Astrocyte of the cerebellum (primary cell): ENCODE measurements at regions not wholly inside any gene's neighbourhood (a gene's known extent, or its start where the extent isn't known, plus 50 kb on each side); places are given as distances from the start of the nearest gene placed in this dataset.

Experiments used
- DNase-seq: peaks from one replicate; pipeline ENCODE4 v3.0.0-alpha.2; 2011; ENCODE audit warnings: low read depth
- H3K4me3 ChIP-seq: 2 replicates; pipeline ENCODE4 v1.5.1; 2011; ENCODE audit warnings: mild to moderate bottlenecking, low read depth, low read length, moderate library complexity
- in situ Hi-C: cut with HindIII; loops from 2 replicates; pipeline ENCODE4 v1.10.0; 2017; ENCODE audit warnings: low sequenced_read_pairs
- TF ChIP-seq, protein P1 (sequence below): IDR thresholded peaks from 2 replicates; pipeline ENCODE4 v1.5.1; 2012; ENCODE audit warnings: low read length, low read depth, moderate library complexity, mild to moderate bottlenecking; ENCODE audit errors: missing control alignments

- DNase-seq = no peak
- TF ChIP-seq, protein P1, sequence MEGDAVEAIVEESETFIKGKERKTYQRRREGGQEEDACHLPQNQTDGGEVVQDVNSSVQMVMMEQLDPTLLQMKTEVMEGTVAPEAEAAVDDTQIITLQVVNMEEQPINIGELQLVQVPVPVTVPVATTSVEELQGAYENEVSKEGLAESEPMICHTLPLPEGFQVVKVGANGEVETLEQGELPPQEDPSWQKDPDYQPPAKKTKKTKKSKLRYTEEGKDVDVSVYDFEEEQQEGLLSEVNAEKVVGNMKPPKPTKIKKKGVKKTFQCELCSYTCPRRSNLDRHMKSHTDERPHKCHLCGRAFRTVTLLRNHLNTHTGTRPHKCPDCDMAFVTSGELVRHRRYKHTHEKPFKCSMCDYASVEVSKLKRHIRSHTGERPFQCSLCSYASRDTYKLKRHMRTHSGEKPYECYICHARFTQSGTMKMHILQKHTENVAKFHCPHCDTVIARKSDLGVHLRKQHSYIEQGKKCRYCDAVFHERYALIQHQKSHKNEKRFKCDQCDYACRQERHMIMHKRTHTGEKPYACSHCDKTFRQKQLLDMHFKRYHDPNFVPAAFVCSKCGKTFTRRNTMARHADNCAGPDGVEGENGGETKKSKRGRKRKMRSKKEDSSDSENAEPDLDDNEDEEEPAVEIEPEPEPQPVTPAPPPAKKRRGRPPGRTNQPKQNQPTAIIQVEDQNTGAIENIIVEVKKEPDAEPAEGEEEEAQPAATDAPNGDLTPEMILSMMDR = no peak
- H3K4me3 ChIP-seq = no peak overlapping the region
- in situ Hi-C loops = no loop called here
These were observed 99.1 kb upstream of the ARHGEF3 start for GRCh38 chr3:56900801-56901200.

GRCh38 chr3:56899851-56900250 is 98.1 kb upstream of the ARHGEF3 start:
- TF ChIP-seq, protein P1 = no peak
- no peak overlapping the region for H3K4me3 ChIP-seq
- no peak for DNase-seq
- in situ Hi-C loops = no loop called here

DNA sequence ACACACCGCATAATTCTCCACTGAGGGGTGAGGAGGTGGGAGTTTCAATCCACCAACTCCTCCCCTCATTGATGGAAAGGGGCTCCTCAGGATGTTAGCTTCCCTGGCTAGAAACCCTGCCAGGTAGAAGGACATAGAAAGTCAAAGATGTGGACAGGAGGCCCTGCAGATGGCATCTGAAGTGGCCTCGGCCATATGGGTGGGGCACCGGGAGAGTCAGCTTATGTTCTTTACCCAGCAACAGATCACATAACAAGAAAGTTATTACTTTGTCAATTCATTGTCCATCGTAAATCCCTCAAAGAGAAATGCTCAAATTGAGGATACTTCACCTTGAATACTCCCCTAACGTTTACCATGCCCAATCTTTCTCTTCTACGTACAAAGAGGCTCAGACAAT is 97.3 kb upstream of the ARHGEF3 start:
- TF ChIP-seq, protein P1 = no peak
- no peak overlapping the region for H3K4me3 ChIP-seq
- in situ Hi-C loops = no loop called here
- no peak for DNase-seq

- no peak for DNase-seq
- H3K4me3 ChIP-seq = no peak overlapping the region
- TF ChIP-seq, protein P1 = no peak
- in situ Hi-C loops = no loop called here
These were observed 94.6 kb upstream of the ARHGEF3 start for GRCh38 chr3:56896357-56896756.

GRCh38 chr3:56894881-56895431 is 93.2 kb upstream of the ARHGEF3 start:
- TF ChIP-seq, protein P1 = no peak
- in situ Hi-C loops = no loop called here
- peak; percentile 71 for DNase-seq
- H3K4me3 ChIP-seq = no peak overlapping the region

DNA sequence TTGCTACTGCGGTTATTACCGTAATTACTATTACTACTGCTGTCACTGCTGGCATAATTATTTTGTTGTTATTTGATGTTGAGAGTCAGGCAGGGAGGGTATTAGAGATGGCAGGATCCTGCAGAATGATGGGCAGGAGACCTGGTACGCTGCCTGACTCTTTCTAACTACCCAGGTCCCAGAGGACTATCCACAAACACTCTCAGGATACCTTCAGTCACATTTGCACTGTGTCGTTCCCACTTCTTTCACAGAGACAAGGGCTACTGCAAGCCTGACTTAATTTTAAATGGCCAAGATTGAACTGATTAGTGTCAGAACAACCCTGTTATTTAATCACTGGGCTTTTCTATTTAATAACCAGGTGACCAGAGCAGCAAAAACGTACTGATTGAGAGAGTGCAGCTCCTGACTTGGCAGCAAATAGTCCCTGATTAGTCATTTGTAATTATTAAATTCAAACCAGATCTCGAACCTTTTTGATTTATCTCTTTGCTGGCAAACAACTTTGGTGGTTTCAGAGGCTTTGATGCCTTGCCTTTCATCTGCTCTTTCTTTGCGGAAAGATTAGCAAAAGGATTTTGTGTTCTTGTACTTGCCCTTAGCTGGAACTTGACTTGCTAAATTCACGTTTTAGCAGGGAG is 88.8 kb upstream of the ARHGEF3 start:
- TF ChIP-seq, protein P1 = no peak
- in situ Hi-C loops = no loop called here
- H3K4me3 ChIP-seq = no peak overlapping the region
- peak; percentile 24 for DNase-seq
